Activated CD4-positive, CD25-positive, alpha-beta regulatory T cell treated with anti-CD3 and anti-CD28 coated beads, Interleukin-2, amount 50 U/mL, for 16 hours (primary cell): ENCODE measurements at regions not wholly inside any gene's neighbourhood (a gene's known extent, or its start where the extent isn't known, plus 50 kb on each side); places are given as distances from the start of the nearest gene placed in this dataset.

Experiments
- DNase-seq: peaks from one replicate; pipeline ENCODE4 v3.0.0-alpha.2; 2020; ENCODE audit warnings: low read depth, low spot score

GRCh38 chr15:62544446-62544845 lies 379.4 kb upstream of the C2CD4B start:
- no peak for DNase-seq

- no peak for DNase-seq
Observed at GRCh38 chr15:62545467-62546227, 380.6 kb upstream of the C2CD4B start.

- no peak for DNase-seq
Observed at GRCh38 chr15:62546628-62547027, 381.5 kb upstream of the C2CD4B start.

- no peak for DNase-seq
Observed at GRCh38 chr15:62547584-62547983, 382.5 kb upstream of the C2CD4B start.

GRCh38 chr15:62549345-62549970 lies 384.4 kb upstream of the C2CD4B start:
- no peak for DNase-seq

DNA sequence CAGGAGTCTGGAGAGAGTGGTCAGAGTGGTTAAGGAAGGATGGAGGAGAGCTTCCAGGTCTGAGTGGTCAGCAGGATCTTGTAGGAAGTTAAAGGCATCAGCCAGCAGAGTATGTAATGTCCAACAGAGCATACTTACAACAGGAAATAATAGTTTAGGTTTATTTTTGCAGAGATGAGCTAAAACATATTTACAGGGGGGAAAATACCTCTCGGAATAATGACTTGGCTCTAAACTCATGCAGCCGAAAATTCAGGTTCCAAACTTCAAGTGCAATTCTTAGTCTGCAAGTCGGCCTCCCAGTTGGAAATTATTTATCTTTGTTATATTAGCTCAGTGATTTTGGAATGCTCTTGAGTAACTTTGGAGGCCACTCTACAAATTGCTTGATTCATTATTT lies 385.0 kb upstream of the C2CD4B start:
- no peak for DNase-seq

DNA sequence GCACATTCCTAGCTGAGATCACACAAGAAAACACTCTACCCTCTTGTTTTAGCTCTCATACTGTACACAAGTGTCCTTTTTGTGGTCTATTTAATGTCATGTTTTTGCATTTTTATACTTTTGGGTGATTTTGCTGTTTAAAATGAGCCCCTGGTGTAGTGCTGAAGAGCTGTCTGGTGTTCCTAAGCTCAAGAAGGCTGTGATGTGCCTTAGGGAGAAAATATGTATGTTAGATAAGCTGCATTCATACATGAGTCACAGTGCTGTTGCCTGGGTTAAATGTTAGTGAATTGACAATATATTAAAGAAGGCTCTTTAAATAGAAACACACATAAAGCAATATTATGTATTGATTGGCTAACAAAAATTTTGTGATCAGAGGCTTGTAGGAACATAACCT lies 387.4 kb upstream of the C2CD4B start:
- DNase-seq = no peak

GRCh38 chr15:62553911-62554563 lies 389.0 kb upstream of the C2CD4B start:
- no peak for DNase-seq

- DNase-seq = no peak
Observed at GRCh38 chr15:62558640-62559380, 393.7 kb upstream of the C2CD4B start.

- no peak for DNase-seq
Observed at GRCh38 chr15:62559381-62559733, 394.3 kb upstream of the C2CD4B start.

- no peak for DNase-seq
Observed at GRCh38 chr15:62561059-62561519, 396.0 kb upstream of the C2CD4B start.

GRCh38 chr15:62561571-62561970 lies 396.5 kb upstream of the C2CD4B start:
- no peak for DNase-seq

DNA sequence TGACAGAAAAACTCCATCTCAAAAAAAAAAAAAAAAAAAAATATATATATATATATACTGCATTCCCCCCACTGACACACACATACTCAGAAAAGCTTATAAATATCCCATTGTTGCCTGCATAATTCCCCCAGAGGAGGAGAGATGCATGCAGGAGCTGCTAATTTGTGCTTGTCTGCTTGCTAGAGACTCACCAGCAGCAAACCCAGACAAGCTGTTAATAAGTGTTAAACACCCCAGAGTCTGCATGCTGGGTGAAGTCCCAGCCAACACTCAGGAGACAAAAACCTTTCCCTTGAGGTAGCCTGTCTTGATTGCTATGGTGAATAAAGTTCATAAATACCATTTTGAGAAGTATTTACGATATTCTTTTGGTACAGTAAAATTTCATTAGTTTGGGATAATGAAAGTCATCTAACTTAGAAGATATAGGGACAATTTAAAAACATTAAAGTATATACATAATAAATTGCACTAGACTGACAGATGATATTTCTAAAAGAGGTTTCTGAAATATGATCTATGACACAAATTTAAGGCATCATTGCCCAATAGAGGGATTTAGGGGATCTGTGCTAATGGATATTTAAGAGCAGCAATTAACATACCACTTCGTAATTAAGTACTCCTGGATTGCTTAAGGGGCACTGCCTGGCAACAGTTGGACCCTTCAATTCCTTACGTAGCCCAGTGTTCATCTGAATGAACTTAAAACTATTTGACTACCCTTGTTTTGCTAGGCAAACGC lies 400.0 kb upstream of the C2CD4B start:
- DNase-seq = no peak

- no peak for DNase-seq
Observed at GRCh38 chr15:62565634-62566026, 400.5 kb upstream of the C2CD4B start.

DNA sequence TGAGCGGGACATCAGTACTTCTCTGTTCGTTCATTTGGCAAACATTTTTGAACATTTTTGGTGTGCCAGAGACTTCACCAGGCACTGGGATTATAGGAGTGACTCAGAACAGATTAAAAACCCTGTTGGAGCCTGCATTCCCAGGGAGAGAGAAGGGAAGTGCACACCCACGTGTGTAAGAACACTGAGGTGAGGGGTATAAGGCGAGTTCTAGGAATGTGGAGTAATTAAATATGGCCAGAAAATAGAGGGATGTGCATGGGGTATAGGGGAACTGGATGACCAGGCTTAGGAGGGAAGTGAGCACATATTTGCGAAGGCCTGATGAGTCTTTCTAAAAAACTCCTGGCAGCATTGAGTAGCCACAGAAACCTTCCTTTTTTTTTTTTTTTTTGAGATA lies 401.2 kb upstream of the C2CD4B start:
- DNase-seq = no peak

DNA sequence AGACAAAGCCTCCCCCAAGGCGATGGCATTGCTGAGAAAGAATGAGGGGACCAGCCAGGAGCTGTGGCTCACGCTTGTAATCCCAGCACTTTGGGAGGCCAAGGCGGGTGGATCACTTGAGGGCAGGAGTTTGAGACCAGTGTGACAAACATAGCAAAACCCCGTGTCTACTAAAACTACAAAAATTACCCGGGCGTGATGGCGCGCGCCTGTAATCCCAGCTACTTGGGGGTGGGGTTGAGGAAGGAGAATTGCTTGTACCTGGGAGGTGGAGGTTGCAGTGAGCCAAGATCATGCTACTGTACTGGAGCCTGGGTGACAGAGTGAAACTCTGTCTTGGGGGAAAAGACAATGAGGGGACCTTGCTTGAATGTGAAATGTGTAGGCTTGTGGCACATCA lies 402.4 kb upstream of the C2CD4B start:
- no peak for DNase-seq

DNA sequence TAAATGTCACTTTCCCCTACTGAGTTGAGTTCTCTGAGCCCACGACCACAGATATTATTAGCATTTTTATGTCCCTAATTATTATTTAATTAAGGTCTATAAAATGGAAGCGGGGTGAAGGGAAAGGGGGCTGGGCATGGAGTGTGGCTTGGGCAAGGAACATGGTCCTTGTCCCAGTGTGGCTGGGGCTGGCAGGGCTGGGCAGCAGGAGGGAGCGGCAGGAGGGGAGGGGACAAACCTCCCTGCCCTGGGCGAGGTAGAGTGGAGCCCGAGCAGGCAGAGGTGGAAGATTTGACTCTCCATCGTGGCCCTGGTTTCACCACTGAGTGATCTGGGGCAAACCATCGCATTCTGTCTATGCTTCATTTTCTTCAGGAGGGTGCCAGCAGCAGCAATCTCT lies 402.9 kb upstream of the C2CD4B start:
- no peak for DNase-seq

DNA sequence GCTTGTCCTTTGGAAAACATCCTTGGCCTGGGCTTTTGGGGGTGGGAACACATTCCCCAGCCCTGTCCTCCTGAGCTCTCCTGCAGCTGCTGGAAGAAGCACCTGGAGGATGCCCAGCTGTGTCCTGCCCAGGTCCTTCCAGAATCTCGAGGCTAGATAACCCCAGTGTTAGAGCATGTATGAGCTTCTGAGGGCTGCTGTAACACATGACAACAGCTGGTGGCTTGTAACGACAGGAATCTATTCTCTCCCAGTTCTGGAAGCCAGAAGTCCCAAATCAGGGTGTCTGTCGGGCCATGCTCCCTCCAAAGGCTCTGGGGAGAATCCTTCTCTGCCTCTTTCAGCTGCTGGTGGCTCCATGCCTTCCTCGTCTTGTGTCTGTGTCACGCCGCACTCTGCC lies 403.6 kb upstream of the C2CD4B start:
- DNase-seq = no peak

- DNase-seq = no peak
Observed at GRCh38 chr15:62569460-62570404, 404.6 kb upstream of the C2CD4B start.

GRCh38 chr15:62570405-62570783 lies 405.3 kb upstream of the C2CD4B start:
- DNase-seq = no peak
